K562 (cell line): ENCODE measurements at regions not wholly inside any gene's neighbourhood (a gene's known extent, or its start where the extent isn't known, plus 50 kb on each side); places are given as distances from the start of the nearest gene placed in this dataset.

ENCODE experiments used
- ATAC-seq: fragments of 200-7000 bp; cut with Tn5 transposase; 3 replicates; pipeline ENCODE4 v1.9.1; 2020; ENCODE audit warnings: moderate library complexity
- BruUV-seq: library from RNA; stranded (reverse); fragments of 400-500 nt; replicated peaks from 2 replicates; lab custom pipeline; 2021; lab: Mats Ljungman, UMichigan
- CTCF ChIA-PET: fragments of 300-600 bp; formaldehyde crosslinking; extraction: SDS; loops from one replicate; lab custom pipeline; 2021; ENCODE audit warnings: low intra/inter-chr PET ratio; lab: Yijun Ruan, JAX
- POLR2A ChIA-PET: fragments of 300-600, 350-650 bp; sonication (Branson Sonifier 250); formaldehyde crosslinking; extraction: SDS; loops from one replicate; lab custom pipeline; 2021; ENCODE audit warnings: antibody characterized with exemption, inconsistent platforms; lab: Yijun Ruan, JAX
- DNase-seq, 4 experiments: peaks; one replicate each; pipeline versions ENCODE4 v3.0.0 to v3.0.0-alpha.2; 2011 to 2018; ENCODE audit warnings: low spot score in 3 of 4, mixed read lengths in 3 of 4; ENCODE audit errors: extremely low read depth in 1 of 4
- FAIRE-seq: peaks from 2 replicates; lab custom pipeline; 2011; peaks lifted over from hg19 to GRCh38; lab: Jason Lieb, UNC
- H2AFZ ChIP-seq: 2 replicates; pipeline ENCODE4 v1.6.0; 2011; ENCODE audit warnings: low read depth, low read length, control low read depth, inconsistent platforms
- H3K27ac ChIP-seq: fragments of 200-600 bp; 3 replicates; pipeline ENCODE4 v1.8.0; 2011; ENCODE audit warnings: low read depth, mild to moderate bottlenecking, control low read depth, inconsistent platforms, low read length, moderate library complexity, mixed read lengths; ENCODE audit errors: extremely low read depth
- H3K27me3 ChIP-seq, 2 experiments: fragments of 300-600 bp in 1 of 2; 2 replicates in 1 of 2; 3 replicates in 1 of 2; pipeline versions ENCODE4 v1.6.0 to v1.8.0; 2011; ENCODE audit warnings: inconsistent platforms in 2 of 2, low read length in 2 of 2, mild to moderate bottlenecking in 1 of 2, mixed read lengths in 1 of 2, moderate library complexity in 1 of 2; ENCODE audit not compliant: control insufficient read depth in 2 of 2, insufficient read depth in 2 of 2
- H3K36me3 ChIP-seq: fragments of 300-600 bp; 3 replicates; pipeline ENCODE4 v1.8.0; 2011; ENCODE audit warnings: mild to moderate bottlenecking, low read length, inconsistent platforms; ENCODE audit not compliant: control insufficient read depth, insufficient read depth
- H3K4me1 ChIP-seq, 2 experiments: fragments of 200-600 bp in 1 of 2; replicated peaks in 1 of 2; 2 replicates in 1 of 2; 3 replicates in 1 of 2; pipeline versions ENCODE4 v1.5.1 to v1.8.0; 2011; ENCODE audit warnings: inconsistent platforms in 2 of 2, low read length in 2 of 2, mild to moderate bottlenecking in 1 of 2, mixed read lengths in 1 of 2, moderate library complexity in 1 of 2; ENCODE audit not compliant: control insufficient read depth in 2 of 2, insufficient read depth in 2 of 2
- H3K4me2 ChIP-seq: 2 replicates; pipeline ENCODE4 v1.6.1; 2011; ENCODE audit warnings: low read length, control low read depth, inconsistent platforms, mixed read lengths; ENCODE audit not compliant: insufficient read depth
- H3K4me3 ChIP-seq: fragments of 200-600 bp; sonication (generic), shearing (Covaris generic); 2 replicates; pipeline ENCODE4 v1.5.1; 2016; ENCODE audit warnings: control low read depth, inconsistent platforms
- H3K79me2 ChIP-seq: fragments of 200-600 bp; 3 replicates; pipeline ENCODE4 v1.8.0; 2011; ENCODE audit warnings: low read length, inconsistent platforms; ENCODE audit not compliant: control insufficient read depth, insufficient read depth
- H3K9ac ChIP-seq, 2 experiments: 2 replicates each; pipeline versions ENCODE4 v1.6.0 to v1.6.1; 2011; ENCODE audit warnings: low read depth in 2 of 2, low read length in 2 of 2, control low read depth in 1 of 2, inconsistent platforms in 1 of 2, mild to moderate bottlenecking in 1 of 2, mixed read lengths in 1 of 2; ENCODE audit not compliant: insufficient read depth in 1 of 2
- H3K9me1 ChIP-seq: one replicate; pipeline ENCODE4 v1.6.0; 2011; ENCODE audit warnings: inconsistent platforms, mild to moderate bottlenecking, low read length, moderate library complexity; ENCODE audit not compliant: control insufficient read depth, insufficient read depth
- H3K9me3 ChIP-seq: replicated peaks from 2 replicates; pipeline ENCODE4 v1.5.1; 2011; ENCODE audit warnings: low read depth, low read length, inconsistent platforms; ENCODE audit not compliant: control insufficient read depth, insufficient read depth
- H4K20me1 ChIP-seq: replicated peaks from 2 replicates; pipeline ENCODE4 v1.6.1; 2011; ENCODE audit warnings: low read length, inconsistent platforms, mixed read lengths; ENCODE audit not compliant: control insufficient read depth, insufficient read depth
- BRCA1 ChIP-seq, 2 experiments: fragments of 450-650 bp in 1 of 2; sonication (generic) in 1 of 2; formaldehyde crosslinking in 1 of 2; IDR thresholded peaks; 2 replicates each; pipeline versions ENCODE4 v1.5.0 to v1.6.1; 2017 to 2020; ENCODE audit warnings: mild to moderate bottlenecking in 1 of 2, missing genetic modification reagents in 1 of 2
- DACH1 ChIP-seq: fragments of 450-650 bp; IDR thresholded peaks from 2 replicates; pipeline ENCODE4 v1.6.1; 2018; ENCODE audit not compliant: partially characterized antibody
- ERF ChIP-seq: fragments of 450-650 bp; formaldehyde crosslinking; IDR thresholded peaks from 2 replicates; pipeline ENCODE4 v1.4.0; 2020; ENCODE audit warnings: mild to moderate bottlenecking, mixed read lengths
- EZH2 ChIP-seq: IDR thresholded peaks from 2 replicates; pipeline ENCODE4 v1.6.1; 2012; ENCODE audit warnings: low read depth, mild to moderate bottlenecking, inconsistent platforms, low read length, borderline replicate concordance
- FIP1L1 ChIP-seq: fragments of 200-400 bp; formaldehyde crosslinking; IDR thresholded peaks from 2 replicates; pipeline ENCODE4 v1.6.1; 2018; ENCODE audit warnings: mild to moderate bottlenecking, low read depth, low read length; ENCODE audit not compliant: poor library complexity, severe bottlenecking
- GTF2E2 ChIP-seq: fragments of 200-800 bp; sonication (Bioruptor generic); IDR thresholded peaks from 2 replicates; pipeline ENCODE4 v1.6.1; 2016; ENCODE audit warnings: missing genetic modification characterization, missing compliant biosample characterization
- HDAC8 ChIP-seq: fragments of 450-650 bp; IDR thresholded peaks from 2 replicates; pipeline ENCODE4 v1.6.1; 2016; ENCODE audit warnings: mild to moderate bottlenecking, missing genetic modification characterization, moderate library complexity, missing compliant biosample characterization
- KDM2B ChIP-seq: fragments of 250-450 bp; sonication (Bioruptor Pico); IDR thresholded peaks from 2 replicates; pipeline ENCODE4 v1.8.0; 2021; ENCODE audit warnings: mild to moderate bottlenecking, moderate library complexity
- MAFF ChIP-seq: IDR thresholded peaks from 2 replicates; pipeline ENCODE4 v1.6.1; 2012; ENCODE audit warnings: low read length, improper control_type of control experiment
- MTA2 ChIP-seq: fragments of 450-650 bp; IDR thresholded peaks from 2 replicates; pipeline ENCODE4 v1.6.1; 2016; ENCODE audit warnings: low read depth
- NR4A1 ChIP-seq, 2 experiments: fragments of 250-450 bp in 1 of 2; fragments of 450-650 bp in 1 of 2; sonication (Bioruptor Pico) in 1 of 2; IDR thresholded peaks; 2 replicates each; pipeline versions ENCODE4 v1.4.0 to v1.6.1; 2016 to 2020; ENCODE audit warnings: mild to moderate bottlenecking in 2 of 2, missing compliant biosample characterization in 1 of 2, missing genetic modification characterization in 1 of 2, moderate library complexity in 1 of 2
- RCOR1 ChIP-seq, 2 experiments: IDR thresholded peaks; 2 replicates each; pipeline ENCODE4 v1.6.1; 2012; ENCODE audit warnings: low read depth in 2 of 2, low read length in 2 of 2, borderline replicate concordance in 1 of 2, improper control_type of control experiment in 1 of 2
- RNF2 ChIP-seq: sonication (generic); IDR thresholded peaks from 2 replicates; pipeline ENCODE4 v1.6.1; 2016
- SMARCA5 ChIP-seq: fragments of 450-650 bp; IDR thresholded peaks from 2 replicates; pipeline ENCODE4 v1.6.1; 2016
- TBL1XR1 ChIP-seq, 2 experiments: IDR thresholded peaks; 2 replicates each; pipeline ENCODE4 v1.6.1; 2012; ENCODE audit warnings: improper control_type of control experiment in 2 of 2, low read length in 2 of 2, mild to moderate bottlenecking in 1 of 2
- TCF7L2 ChIP-seq: fragments of 150-350 bp; IDR thresholded peaks from 2 replicates; pipeline ENCODE4 v1.6.1; 2016; ENCODE audit warnings: low read depth, mild to moderate bottlenecking, low read length, moderate library complexity
- TRIM28 ChIP-seq: fragments of 450-650 bp; IDR thresholded peaks from 2 replicates; pipeline ENCODE4 v1.6.1; 2017
- VEZF1 ChIP-seq: fragments of 200-800 bp; sonication (Bioruptor generic); IDR thresholded peaks from 2 replicates; pipeline ENCODE4 v1.6.1; 2017; ENCODE audit warnings: missing genetic modification characterization, missing compliant biosample characterization
- ZFX ChIP-seq: sonication (generic); formaldehyde crosslinking; IDR thresholded peaks from 2 replicates; pipeline ENCODE4 v1.8.0; 2022; ENCODE audit warnings: mild to moderate bottlenecking, missing genetic modification reagents, moderate library complexity
- ZNF263 ChIP-seq: sonication (generic); formaldehyde crosslinking; IDR thresholded peaks from 2 replicates; pipeline ENCODE4 v1.8.0; 2022; ENCODE audit warnings: mild to moderate bottlenecking, missing genetic modification reagents, borderline replicate concordance
- ZNF551 ChIP-seq: fragments of 250-450 bp; sonication (Bioruptor Pico); IDR thresholded peaks from 2 replicates; pipeline ENCODE4 v1.5.0; 2021; ENCODE audit warnings: mild to moderate bottlenecking, moderate library complexity
- ZNF644 ChIP-seq: fragments of 200-800 bp; sonication (Bioruptor generic); IDR thresholded peaks from 2 replicates; pipeline ENCODE4 v1.6.1; 2016; ENCODE audit warnings: low read depth, missing genetic modification characterization, missing compliant biosample characterization
- ZNF740 ChIP-seq, 3 experiments: fragments of 200-800 bp in 1 of 3; sonication (Bioruptor generic) in 1 of 3; sonication (generic) in 1 of 3; formaldehyde crosslinking in 1 of 3; IDR thresholded peaks; 2 replicates each; pipeline versions ENCODE4 v1.6.1 to v1.8.0; 2016 to 2022; ENCODE audit warnings: mild to moderate bottlenecking in 2 of 3, missing compliant biosample characterization in 2 of 3, missing genetic modification characterization in 2 of 3, missing genetic modification reagents in 1 of 3
- whole genome bisulfite sequencing: fragments of 100-300 bp; shearing (Covaris generic); methylation state at CpG from one replicate; pipeline ENCODE4 v1.1.6; 2016; ENCODE audit warnings: low coverage, mixed read lengths; ENCODE audit not compliant: insufficient coverage; ENCODE audit errors: missing lambda C conversion rate; 5-methylcytosine and 5-hydroxymethylcytosine counted together
- in situ Hi-C: fragments of 300-500 bp; cut with MboI; formaldehyde crosslinking; loops from 4 replicates; pipeline ENCODE4 v1.15.0; 2018; ENCODE audit warnings: inconsistent platforms, mixed read lengths
- intact Hi-C: fragments of 100-400 bp; cut with micrococcal nuclease; formaldehyde crosslinking; loops from 2 replicates; pipeline ENCODE4 v1.14.2; 2022

GRCh38 chr1:5611431-5611830, 380.8 kb downstream of the NPHP4 start (continued):
- TF ChIP-seq NR4A1 (CRISPR knock-in tag; IDR thresholded peaks at IDR 0.05) (no peak), NR4A1 (tag; IDR thresholded peaks at IDR 0.05) (no peak), MAFF (no peak), EZH2 (no peak), ZNF551 (CRISPR knock-in tag) (no peak), ERF (CRISPR knock-in tag) (no peak)

- H3K79me2 ChIP-seq: no peaks in the 10 kb centered on the region
- H3K9me1 ChIP-seq: no peaks in the 10 kb centered on the region
- DNase-seq: no peak
- ATAC-seq: no peak
- in situ Hi-C loops: no loop called here
- peaks cover 5 to 10% of the 10 kb centered on the region in 2 experiments; a peak in 3 of 5 replicates for H3K27me3 ChIP-seq
- intact Hi-C loops: no loop called here
- no peak overlapping the region for H3K4me2 ChIP-seq
- H3K4me3 ChIP-seq: no peak overlapping the region
- no peak for FAIRE-seq
- no peak overlapping the region for H3K9ac ChIP-seq
- H3K9me3 ChIP-seq: no peaks in the 10 kb centered on the region
- POLR2A ChIA-PET: no interaction called here
- H3K36me3 ChIP-seq: no peaks in the 10 kb centered on the region
- no peak overlapping the region for H2AFZ ChIP-seq
- no peak overlapping the region for H3K27ac ChIP-seq
- BruUV-seq: no TSS peak
- H4K20me1 ChIP-seq: no peaks in the 10 kb centered on the region
- CTCF ChIA-PET: no interaction called here
- H3K4me1 ChIP-seq: no peaks in the 10 kb centered on the region
- WGBS: 0% methylated on average over 1 of the region's 1 CpG
- TF ChIP-seq ZNF740 (CRISPR knock-in tag; IDR thresholded peaks at IDR 0.05) (no peak), ZNF740 (tag; IDR thresholded peaks at IDR 0.05) (no peak), SMARCA5 (no peak), MTA2 (no peak), TCF7L2 (no peak), FIP1L1 (no peak), TBL1XR1 (IDR thresholded peaks at IDR 0.05; ENCODE audit: low read length in 2 of 2) (no peak), ZNF263 (CRISPR knock-in tag) (no peak), RNF2 (no peak), ZNF644 (no peak), GTF2E2 (tag) (no peak), RCOR1 (IDR thresholded peaks at IDR 0.05; ENCODE audit: borderline replicate concordance in 1 of 2, low read depth in 2 of 2, low read length in 2 of 2) (no peak), VEZF1 (no peak), KDM2B (CRISPR knock-in tag) (no peak), ZFX (CRISPR knock-in tag) (no peak), HDAC8 (tag) (no peak), TRIM28 (no peak), BRCA1 (IDR thresholded peaks at IDR 0.05) (no peak), BRCA1 (CRISPR knock-in tag; IDR thresholded peaks at IDR 0.05) (no peak), DACH1 (no peak)
Measured at GRCh38 chr1:5610432-5610831, 381.8 kb downstream of the NPHP4 start.
